ENCODE measurements at regions not wholly inside any gene's neighbourhood (a gene's known extent, or its start where the extent isn't known, plus 50 kb on each side); places are given as distances from the start of the nearest gene placed in this dataset.

- no peak for TF ChIP-seq POLR2A (IDR thresholded peaks at IDR 0.05; ENCODE audit: low read depth, low read length)
- TF ChIP-seq POLR2AphosphoS5 (IDR thresholded peaks at IDR 0.05; ENCODE audit: low read depth, low read length): no peak
Measured at GRCh38 chr9:124206391-124206790, 51.4 kb upstream of the NEK6 start.

Data from GM12892 (cell line).